ENCODE measurements at regions not wholly inside any gene's neighbourhood (a gene's known extent, or its start where the extent isn't known, plus 50 kb on each side); places are given as distances from the start of the nearest gene placed in this dataset.

DNA sequence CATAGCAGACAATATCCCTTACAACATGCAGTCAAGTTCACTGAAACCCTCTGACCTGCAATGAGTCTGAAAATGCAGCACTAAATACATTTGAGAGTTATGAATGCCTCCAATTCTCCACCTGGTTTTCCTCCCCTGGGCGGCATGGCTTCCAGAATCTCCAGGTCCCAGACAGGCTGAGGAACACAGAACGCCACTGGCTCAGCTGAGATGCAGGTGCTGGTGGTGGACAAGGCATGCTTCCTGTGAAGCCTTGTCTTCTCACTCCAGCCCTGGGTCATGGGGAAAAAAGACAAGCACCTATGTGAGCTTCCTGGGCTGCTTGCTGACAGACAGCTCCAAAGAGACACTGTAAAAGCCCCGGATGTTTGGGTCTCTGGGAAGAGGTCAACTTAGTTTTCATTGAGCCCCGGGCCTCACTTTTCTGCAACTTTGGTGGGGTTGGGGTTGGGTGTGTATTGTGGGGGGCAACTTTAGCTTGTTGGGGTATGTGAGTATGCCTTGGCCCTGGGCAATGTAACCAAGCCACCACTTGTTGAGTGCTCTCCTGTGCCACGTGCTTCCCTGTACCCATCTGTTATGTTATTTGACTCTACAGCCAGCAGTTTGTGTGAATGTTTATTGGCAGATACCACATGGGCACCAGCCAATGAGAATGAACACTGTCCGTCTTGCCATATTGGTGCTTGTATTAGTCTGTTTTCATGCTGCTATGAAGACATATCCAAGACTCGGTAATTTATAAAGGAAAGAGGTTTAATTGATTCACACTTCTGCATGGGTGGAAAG lies 127.8 kb downstream of the EMX2 start:
- DNase-seq (ENCODE audit: low read depth): no peak

DNA sequence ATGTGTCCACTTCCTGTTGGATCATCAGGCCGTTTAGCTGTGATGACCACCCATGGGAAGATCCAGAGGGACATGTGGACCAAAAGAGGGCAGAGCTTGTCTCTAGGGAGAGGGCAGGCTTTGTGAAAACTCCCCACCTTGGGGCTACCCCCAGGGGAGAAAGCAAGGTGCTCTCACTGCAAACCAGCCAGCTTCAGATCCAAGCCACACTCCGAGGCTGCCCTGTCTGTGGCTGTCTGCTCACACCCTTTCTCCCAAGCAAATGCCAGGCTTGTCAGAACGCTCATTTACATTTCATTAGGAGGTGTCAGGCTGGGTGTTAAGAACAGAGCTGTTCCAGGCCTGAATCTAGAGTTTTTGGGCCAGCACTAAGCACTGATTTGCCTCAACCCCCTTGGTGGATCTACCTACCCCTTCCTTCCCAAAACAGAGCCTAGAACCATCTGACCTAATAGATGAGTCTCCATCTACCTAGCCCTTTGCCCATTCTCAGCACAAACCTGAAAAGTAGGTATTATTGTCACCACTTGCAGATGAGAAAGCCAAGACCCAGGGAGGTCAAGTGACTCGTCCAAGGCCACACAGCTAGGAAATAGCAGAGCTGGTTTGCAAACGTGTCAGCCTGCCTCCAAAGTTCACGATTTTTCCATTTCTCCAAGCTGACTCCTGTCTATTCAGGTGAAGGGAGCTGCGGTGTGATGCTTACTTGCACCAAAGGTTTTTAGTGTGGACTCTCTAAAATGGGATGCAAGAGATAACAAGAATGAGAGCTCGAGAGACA lies 130.9 kb downstream of the EMX2 start:
- no peak for DNase-seq (ENCODE audit: low read depth)

DNA sequence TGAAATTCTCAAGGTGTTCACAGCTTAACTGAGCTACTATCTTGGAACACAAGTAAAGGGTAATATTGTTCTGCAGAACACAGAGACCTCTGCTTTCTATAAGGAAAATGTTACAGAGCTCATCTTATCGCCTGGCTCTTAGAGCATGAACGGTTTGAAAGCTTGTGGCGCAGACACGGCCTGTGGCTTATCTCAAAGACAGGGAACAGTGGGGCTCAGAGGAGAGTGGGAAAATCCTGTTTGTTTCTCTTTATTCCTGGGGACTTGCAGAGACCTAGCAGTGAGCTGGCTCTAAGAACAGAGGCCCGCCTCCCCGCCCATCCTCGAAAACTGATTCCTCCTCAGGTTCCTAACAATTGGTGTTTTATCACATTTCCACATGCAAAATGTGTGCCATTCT lies 131.7 kb downstream of the EMX2 start:
- DNase-seq (ENCODE audit: low read depth): no peak

DNA sequence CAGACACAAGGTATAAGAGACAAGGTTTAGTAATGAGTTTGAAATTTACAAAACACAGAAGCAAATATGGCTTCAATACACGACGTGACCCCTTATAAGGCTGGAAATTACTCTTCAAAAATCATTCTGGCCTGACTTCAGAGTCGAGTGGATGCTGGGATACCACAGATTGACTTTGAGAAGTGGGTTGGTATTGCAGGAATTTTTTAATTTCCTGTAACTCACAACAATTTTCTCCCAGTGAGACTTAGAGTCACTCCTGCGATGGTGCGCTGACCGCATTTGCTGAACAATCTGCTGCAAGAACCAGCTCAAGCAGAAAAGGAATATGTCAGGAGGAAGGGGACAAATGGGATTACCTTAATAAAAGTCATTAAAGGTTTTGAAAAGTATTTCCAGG lies 132.1 kb downstream of the EMX2 start:
- DNase-seq (ENCODE audit: low read depth): peak; percentile 30

DNA sequence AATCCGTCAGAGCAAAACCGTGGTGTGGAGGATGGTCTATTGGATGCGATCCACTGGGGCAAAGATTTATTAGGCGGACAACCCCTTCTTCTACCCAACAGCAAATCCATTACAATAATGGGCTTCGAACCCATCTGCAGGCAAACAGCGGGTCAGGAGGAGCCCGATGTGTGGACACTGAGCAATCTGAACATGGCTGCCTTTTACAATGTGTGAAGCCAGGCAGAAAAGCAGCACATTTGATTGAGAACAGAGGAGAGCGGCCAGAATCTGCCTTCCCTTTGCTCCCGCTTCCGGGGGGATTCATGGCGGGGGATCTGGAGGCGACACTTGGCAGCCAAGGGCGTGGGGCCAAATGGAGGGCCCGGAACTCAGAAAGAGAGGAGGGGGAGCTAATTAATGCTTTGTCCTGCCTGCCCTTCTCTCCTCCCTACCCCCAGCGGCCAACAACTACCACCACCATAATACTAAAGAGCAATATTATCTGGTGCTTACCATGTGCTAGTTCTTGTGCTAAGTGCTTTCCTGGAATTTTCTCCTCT lies 133.0 kb downstream of the EMX2 start:
- DNase-seq (ENCODE audit: low read depth): no peak

DNA sequence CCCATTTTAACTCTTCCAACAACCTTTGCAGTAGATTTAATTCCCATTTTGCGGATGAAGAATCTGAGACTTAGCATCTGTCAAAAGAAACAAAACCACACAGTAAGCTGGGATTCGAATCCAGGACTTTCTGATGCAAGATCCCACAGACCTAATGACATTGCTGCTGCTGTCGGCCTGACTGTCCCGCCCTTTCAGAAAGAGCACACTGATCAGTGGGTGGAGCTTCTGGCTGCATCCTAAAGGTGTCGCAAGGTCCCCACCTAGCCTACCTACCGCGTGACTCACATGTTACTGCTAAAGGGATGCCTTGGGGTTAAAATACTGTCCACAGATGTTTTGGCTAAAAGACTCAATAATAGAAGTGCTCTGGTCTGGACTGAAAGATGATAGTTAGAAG lies 134.7 kb downstream of the EMX2 start:
- no peak for DNase-seq (ENCODE audit: low read depth)

DNA sequence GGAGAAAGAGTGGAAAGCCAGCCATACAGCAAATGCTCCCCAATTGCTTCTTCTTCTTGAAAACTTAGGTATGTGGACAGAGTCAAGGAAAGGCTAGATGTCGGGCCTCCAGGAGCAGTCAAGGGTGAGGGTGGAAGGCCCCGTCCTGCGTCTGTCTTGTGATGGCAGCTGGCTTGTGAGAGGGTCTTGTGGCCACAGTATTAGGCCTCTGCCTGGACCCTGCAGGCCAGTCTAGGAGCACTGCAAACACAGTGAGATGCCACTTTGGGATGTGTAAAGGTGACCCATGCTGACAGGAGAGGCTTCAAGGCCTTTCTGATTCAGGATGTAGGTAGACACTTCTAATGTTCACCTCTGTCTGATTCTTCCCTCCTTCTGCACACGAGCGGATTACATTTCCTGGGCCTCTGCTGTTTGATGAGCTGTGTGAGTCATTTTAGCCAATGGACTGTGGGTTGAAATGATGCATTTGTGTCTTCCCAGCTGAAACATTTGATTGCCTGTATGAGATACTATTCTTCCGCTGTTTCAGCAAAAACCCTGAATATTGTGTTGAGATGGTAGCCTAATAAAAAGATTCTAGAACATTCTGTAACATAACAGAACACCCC lies 135.4 kb downstream of the EMX2 start:
- DNase-seq (ENCODE audit: low read depth): no peak

DNA sequence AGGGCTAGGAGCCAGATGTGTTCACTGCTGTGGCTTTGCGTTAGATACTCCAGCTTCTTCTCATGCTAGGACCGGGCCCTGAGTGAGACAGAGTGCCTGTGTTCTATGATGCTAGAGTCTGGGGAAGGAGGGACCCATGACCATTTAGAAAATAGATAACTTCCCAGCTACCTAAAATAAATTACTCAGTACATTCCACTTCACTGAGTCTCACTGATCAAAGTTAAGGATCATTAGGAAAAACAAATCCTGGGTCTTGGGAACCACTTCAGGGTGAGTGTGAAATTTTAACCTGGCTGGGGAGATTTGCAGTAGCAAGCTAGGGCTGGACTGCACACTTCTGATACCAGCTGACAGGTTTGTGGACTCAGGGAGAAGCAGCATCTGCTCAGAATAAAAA lies 138.1 kb downstream of the EMX2 start:
- DNase-seq (ENCODE audit: low read depth): no peak

DNA sequence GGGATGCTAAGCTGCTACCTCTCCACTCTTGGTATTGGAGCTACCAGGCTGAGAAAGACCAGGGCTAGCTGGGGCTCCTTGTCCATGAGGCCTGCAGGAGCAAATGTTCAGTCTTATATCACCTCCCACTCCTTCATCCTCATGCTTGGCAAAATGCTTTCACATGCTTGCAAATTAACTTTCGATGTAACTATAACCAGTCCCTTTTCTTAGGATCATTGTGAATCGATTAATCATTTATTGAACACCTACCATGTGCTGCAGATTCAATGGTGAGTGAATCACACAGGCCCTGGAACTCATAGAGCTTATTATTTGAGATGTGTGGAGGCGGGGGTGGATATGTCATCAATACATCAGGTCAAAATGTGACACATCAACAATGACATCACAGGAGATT lies 138.6 kb downstream of the EMX2 start:
- DNase-seq (ENCODE audit: low read depth): no peak

DNA sequence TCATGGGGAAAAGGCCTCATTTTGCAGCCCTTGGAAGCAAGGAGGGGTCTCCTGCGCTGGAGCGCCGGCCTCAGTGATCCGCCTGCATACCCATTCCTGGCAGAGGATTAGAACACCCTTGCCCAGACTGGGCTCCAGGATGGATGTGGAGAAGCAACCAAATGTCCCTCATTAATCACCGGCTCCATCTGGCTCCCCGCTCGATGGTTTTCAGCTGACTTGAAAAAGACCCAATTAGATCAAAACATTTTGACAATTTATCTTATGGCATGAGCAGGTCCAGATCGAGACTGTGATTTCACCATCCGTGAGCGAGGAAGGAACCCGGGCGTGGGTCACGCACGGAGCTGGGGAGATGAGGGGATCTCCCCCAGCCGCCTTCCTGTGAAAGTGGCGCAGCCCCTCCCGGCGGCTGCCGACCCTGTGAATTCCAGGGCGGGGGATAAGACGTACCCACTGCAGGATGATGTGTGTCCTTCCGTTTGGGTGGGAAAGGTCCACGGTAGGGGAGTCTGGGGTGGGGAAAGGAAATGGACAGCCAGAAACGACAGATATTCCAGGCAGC lies 141.6 kb downstream of the EMX2 start:
- DNase-seq (ENCODE audit: low read depth): no peak

DNA sequence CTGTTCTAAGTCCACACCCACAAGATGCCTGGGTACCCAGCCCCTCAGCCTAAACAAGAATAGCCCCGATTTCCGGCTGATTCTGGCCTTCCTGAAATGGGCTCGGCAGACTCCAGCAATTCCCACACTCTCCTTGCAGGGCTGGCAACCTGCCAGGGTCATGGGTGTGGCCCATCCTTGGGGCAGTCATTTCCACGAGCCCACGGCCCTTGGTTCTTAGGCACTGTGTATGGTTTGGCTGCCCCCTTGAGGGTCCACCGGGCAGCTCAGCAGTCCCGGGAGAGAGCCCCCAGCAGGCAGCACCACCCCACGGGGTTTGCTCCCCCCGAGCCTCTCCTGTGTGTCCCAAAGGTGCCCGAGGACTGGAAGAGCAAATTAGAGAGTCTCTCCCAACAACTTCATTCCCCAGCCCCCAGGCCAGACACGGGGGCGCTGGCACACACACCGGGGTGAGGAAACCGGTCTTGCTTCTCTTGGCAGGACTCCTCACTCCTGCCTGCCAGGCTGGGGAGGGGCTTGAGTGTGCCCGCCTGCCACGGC lies 142.2 kb downstream of the EMX2 start:
- peak; percentile 72 for DNase-seq (ENCODE audit: low read depth)

DNA sequence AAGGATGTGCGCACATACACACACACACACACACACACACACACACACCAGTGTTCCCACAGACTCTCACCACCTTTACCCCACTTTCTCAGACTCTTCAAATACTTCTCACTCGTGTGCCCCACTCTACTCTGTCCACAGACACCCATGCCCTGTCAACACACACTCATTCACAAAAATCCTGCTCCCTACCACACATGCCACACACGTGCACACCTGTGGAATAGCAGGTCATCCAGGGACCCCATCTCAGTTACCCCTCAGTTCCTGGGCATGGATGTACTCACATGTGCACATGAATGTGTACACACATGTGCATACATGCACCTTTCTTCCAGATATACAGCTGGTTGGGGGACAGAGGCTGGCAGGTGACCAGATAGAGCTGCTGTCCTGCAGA lies 142.9 kb downstream of the EMX2 start:
- no peak for DNase-seq (ENCODE audit: low read depth)

DNA sequence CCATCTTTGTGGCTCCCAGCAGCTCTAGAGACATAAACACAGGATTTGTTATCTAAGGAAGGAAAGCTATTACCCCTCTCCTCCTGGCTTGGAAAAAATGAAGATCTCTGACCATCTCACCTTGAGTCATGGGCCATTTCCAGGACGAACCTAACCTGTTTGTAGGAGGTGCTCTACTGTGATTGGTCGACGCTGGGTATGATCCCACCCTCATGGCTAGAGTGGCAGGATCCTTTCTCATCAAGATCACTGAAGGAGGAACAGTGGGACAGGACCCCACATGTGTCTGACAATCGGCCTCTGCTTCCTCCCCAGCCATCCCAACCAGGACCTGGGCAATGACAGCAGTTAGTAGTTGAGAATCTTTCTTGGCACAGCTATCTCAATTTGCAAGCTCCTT lies 144.1 kb downstream of the EMX2 start:
- DNase-seq (ENCODE audit: low read depth): no peak

DNA sequence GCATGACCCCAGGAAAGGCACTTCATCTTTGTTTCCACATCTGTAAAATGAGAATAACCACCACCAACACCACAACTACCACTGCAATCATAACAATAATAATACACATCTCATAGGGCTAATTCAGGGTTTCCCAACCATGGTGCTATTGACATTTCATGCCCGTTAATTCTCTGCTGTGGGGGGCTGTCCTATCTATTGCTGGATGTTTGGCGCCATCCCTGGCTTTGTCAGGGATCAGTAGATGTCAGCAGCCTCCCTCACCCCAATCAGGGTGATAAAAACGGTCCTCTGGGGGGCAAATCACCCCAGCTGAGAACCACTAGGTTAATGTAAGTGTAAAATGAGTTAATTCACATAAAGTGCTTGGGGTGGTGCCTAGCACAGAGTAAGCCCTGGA lies 145.8 kb downstream of the EMX2 start:
- DNase-seq (ENCODE audit: low read depth): no peak

DNA sequence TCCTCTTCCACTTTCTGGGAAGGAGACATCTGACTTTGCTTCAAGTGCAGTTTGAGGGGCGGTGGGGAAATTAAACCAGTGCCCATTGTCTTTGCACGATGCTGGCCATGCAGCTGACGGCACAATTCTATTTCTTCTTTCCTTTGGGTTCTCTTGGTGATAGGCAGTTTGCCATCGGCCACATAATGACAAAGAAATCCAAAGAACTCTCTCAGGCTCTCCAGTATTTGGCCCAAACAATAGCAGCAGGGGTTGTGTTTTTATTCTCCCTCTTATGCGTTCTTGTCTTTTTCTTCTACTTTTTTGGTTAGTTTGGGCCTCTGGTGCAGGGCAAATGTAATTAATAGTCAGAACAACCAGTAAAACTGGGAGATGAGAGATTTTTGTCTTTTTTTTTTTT lies 147.0 kb downstream of the EMX2 start:
- DNase-seq (ENCODE audit: low read depth): no peak

DNA sequence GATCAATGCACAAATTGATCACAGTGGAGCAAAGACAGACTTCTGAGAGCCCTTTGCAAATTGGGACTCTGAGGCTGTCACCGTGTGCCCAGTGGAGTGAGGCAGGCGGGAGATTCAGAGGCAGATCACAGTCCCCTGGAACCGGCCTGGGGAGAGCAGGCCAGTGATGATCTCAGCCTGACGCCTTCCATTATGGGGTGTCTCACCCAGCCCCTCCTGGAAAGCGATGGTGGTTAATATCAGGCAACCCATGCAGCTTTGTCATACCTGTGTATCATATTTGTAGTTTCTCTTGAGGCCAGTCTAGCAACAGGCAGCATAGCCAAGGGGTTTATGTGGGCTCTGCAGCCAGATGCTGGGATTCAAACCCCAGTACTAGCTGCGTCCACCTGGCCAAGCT lies 147.8 kb downstream of the EMX2 start:
- DNase-seq (ENCODE audit: low read depth): no peak

DNA sequence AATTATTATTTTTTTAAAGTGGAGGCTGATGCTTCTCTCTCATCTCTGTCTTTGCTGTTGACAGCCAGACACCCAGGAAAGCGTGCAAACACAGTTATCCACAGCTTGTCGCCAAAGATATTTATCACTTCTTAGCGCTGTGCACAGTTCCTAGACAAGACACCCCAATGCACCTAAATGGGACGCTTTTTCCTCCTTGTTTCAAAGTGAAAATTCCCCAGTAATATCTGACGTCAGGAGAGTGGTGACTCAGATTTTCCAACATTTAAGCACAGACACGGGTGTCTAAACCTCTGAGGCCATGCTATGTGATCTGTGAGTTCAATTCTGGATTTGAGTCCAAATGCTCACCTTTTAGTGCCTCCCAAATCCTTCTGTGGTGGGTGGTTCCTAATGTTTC lies 151.6 kb downstream of the EMX2 start:
- no peak for DNase-seq (ENCODE audit: low read depth)

DNA sequence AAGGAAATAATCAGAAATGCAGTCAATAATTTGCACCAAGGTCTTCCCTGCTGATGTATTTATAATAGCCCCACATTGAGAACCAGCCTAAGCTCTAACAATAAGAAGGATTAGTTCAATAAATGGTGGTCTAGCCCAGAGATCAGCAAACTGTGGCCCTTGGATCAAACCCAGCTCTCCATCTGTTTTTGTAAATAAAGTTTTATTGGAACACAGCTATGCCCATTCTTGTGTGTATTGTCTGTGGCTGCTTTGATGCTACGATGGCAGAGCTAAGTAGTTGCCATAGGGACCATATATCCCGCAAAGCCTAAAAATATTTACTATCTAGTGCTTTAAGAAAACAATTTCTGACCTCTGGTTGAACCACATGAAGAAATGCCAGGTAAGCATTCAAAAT lies 154.9 kb downstream of the EMX2 start:
- DNase-seq (ENCODE audit: low read depth): no peak

DNA sequence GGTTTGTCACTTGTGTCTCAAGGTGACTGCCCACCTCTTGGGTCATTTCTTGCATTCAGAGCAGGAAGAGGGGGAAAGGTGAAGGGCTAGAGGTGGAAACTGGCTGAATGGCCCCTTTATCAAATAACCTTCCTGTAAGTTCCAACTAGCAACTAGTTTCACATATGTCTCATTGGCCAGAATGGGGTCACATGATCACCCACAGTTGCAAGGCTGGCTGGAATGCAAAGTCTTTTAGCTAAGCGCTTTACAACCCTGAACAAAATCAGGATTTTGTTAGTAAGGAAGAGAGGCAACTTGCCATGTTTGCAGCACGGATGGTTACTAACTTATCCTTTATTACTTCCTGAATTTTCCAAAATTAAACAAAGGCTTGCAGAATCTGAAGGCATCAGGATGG lies 156.3 kb downstream of the EMX2 start:
- DNase-seq (ENCODE audit: low read depth): no peak

DNA sequence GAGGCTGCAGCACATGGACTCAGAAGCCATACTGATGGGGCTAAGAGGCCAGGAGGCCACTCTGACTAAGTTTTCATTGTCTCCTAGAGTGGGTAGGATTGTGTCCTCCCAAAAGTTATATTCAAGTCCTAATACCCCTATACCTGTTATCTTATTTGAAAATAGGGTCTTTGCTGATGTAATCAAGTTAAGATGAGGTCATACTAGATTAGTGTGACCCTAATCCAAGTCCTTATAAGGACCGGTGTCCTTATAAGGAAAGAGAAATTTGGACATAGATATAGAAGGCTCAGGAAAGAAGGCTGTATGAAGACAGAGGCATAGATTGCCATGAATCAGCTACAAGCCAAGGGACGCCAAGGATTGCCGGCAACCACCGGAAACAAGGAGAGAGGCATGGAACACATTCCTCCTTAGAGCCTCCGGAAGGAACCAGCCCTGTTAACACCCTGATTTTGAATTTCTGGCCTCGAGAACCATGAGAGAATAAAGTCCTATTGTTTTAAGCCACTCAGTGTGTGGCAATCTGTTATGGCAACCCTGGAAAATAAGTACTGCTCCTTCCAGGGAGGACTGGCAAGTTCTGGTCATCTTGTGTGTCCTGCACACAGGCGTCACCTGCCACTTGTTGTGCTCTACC lies 157.0 kb downstream of the EMX2 start:
- peak; percentile 28 for DNase-seq (ENCODE audit: low read depth)

DNA sequence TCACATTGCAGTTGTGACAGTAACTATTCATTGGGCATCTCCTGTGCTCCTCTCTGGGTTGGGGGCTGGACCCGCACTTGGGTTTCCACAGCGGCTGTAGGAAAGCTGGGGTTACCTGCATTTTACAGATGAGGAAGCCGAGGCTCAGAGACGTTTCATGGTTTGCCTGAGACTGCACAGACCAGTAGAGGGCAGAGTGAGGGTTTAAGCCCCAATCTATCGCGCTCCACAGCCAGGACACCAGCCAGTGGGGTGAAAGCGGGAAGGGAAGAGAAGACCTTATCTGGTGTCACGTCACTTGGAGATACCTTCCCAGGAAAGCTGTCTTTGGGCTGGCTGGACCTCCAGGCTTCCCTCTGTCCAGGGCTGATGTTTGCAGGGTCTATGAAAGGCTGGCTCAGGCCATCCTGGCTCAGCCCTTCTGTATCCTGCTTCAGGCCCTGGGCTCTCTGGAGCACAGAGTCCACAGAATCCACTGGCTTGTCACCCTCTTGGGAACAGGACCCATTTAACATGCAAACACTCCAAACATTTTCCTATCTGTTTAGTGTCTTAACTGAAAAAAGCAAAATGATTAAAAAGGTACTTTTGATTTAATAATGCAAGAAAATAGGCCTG lies 167.7 kb downstream of the EMX2 start:
- DNase-seq (ENCODE audit: low read depth): no peak
